Cardiac muscle cell (in vitro differentiated cells and primary cell): ENCODE measurements at regions not wholly inside any gene's neighbourhood (a gene's known extent, or its start where the extent isn't known, plus 50 kb on each side); places are given as distances from the start of the nearest gene placed in this dataset.
"Not testable (repeated sequence)": the region's sequence is repeated elsewhere in the genome, so short reads cannot be mapped to it uniquely, and the experiment has no call there.

Experiments
- DNase-seq, 2 donors: peaks; one replicate each; pipeline versions ENCODE4 v3.0.0 to v3.0.0-alpha.2; 2010 to 2017; ENCODE audit warnings: low read depth in 1 of 2, low spot score in 1 of 2
- H3K27ac ChIP-seq: fragments of 200-600 bp; sonication (generic); 2 replicates; pipeline ENCODE4 v1.5.1; 2016
- H3K27me3 ChIP-seq: fragments of 200-600 bp; sonication (generic); 2 replicates; pipeline ENCODE4 v1.6.0; 2016; ENCODE audit warnings: control low read depth
- H3K36me3 ChIP-seq: fragments of 200-600 bp; sonication (generic); 2 replicates; pipeline ENCODE4 v1.5.1; 2016; ENCODE audit warnings: control low read depth
- H3K4me1 ChIP-seq: fragments of 200-600 bp; sonication (generic); 2 replicates; pipeline ENCODE4 v1.8.1; 2017; ENCODE audit warnings: low read depth, mild to moderate bottlenecking, mixed run types
- H3K4me3 ChIP-seq: fragments of 200-600 bp; sonication (generic); 2 replicates; pipeline ENCODE4 v1.5.1; 2016; ENCODE audit warnings: mild to moderate bottlenecking
- H3K9me3 ChIP-seq: fragments of 200-600 bp; sonication (generic); 2 replicates; pipeline ENCODE4 v1.5.1; 2017; ENCODE audit warnings: low read depth, mild to moderate bottlenecking, control low read depth
- TF ChIP-seq, protein P1 (sequence below): IDR thresholded peaks from 2 replicates; pipeline ENCODE4 v1.5.1; 2012; ENCODE audit warnings: low read depth, mild to moderate bottlenecking, low read length

- H3K36me3 ChIP-seq: no peaks in the 10 kb centered on the region
- DNase-seq: no peak
- H3K4me3 ChIP-seq: no peak overlapping the region
- H3K27me3 ChIP-seq: no peaks in the 10 kb centered on the region
- H3K4me1 ChIP-seq: no peaks in the 10 kb centered on the region
- no peak overlapping the region for H3K27ac ChIP-seq
- TF ChIP-seq, protein P1, sequence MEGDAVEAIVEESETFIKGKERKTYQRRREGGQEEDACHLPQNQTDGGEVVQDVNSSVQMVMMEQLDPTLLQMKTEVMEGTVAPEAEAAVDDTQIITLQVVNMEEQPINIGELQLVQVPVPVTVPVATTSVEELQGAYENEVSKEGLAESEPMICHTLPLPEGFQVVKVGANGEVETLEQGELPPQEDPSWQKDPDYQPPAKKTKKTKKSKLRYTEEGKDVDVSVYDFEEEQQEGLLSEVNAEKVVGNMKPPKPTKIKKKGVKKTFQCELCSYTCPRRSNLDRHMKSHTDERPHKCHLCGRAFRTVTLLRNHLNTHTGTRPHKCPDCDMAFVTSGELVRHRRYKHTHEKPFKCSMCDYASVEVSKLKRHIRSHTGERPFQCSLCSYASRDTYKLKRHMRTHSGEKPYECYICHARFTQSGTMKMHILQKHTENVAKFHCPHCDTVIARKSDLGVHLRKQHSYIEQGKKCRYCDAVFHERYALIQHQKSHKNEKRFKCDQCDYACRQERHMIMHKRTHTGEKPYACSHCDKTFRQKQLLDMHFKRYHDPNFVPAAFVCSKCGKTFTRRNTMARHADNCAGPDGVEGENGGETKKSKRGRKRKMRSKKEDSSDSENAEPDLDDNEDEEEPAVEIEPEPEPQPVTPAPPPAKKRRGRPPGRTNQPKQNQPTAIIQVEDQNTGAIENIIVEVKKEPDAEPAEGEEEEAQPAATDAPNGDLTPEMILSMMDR: no peak
- no peaks in the 10 kb centered on the region for H3K9me3 ChIP-seq
These were observed 108.0 kb upstream of the TMTC1 start for GRCh38 chr12:29891792-29892191.

DNA sequence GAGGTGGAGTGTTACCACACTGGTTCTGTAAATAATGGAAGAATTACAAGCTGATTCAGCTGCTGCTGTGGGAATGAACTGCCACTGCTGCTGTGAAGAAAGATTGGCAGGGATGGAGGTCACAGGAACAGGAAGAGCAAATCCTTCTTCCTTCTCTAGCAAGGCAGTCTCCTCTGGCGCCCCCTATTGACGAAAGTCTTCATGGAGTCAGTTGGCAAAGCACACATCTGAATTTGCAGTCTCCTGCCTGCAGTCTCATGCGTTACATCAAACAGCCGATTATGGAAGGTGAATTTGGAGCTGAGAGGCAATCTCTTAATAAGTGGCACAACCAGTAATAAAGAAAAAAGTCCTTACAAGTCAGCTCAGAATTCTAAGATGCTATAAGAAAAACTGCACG, 106.0 kb upstream of the TMTC1 start:
- H3K27me3 ChIP-seq: no peaks in the 10 kb centered on the region
- no peaks in the 10 kb centered on the region for H3K36me3 ChIP-seq
- peak; percentile 64 to 77 for DNase-seq
- TF ChIP-seq, protein P1: peak; percentile 65
- H3K27ac ChIP-seq: no peak overlapping the region
- no peaks in the 10 kb centered on the region for H3K4me1 ChIP-seq
- H3K4me3 ChIP-seq: no peak overlapping the region
- H3K9me3 ChIP-seq: no peaks in the 10 kb centered on the region

GRCh38 chr12:29888777-29889176, 105.0 kb upstream of the TMTC1 start:
- Histone ChIP-seq H3K9me3 (no peaks in the 10 kb centered on the region), H3K27me3 (no peaks in the 10 kb centered on the region), H3K27ac (no peak overlapping the region), H3K4me1 (no peaks in the 10 kb centered on the region), H3K36me3 (no peaks in the 10 kb centered on the region), H3K4me3 (no peak overlapping the region)
- no peak for DNase-seq
- TF ChIP-seq, protein P1: no peak

GRCh38 chr12:29884957-29885356, 101.2 kb upstream of the TMTC1 start:
- not testable (repeated sequence) for DNase-seq

DNA sequence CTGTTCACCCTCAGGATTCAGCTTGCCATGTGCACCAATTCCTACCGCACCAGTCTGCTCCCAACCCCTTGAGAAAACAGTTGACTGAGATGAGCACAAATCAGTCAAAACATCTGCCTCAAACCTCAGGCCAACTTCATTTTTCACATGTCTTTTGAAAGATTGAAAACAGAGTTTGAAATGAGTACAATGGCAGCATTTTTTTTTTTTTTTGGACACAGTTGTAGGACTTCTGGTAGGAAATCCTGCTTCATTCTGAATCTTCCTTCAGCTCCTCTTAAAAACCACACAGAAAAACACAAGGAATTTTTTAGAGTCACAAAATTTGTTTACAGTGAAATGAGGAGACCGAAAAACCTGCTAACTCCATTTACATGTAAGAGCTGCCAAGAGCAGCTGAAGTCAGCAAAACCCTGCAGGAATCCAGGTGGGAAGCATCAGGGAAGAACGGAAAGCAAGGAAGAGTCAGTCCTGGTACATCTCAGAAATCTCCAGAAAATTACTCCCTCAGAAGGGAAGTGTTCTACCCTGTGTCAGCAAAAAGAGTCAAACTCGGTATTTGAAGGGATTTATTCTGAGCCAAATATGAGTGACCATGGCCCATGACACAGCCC, 100.3 kb upstream of the TMTC1 start:
- no peak for DNase-seq
- no peaks in the 10 kb centered on the region for H3K27me3 ChIP-seq
- TF ChIP-seq, protein P1: no peak
- H3K27ac ChIP-seq: no peak overlapping the region
- no peaks in the 10 kb centered on the region for H3K9me3 ChIP-seq
- no peaks in the 10 kb centered on the region for H3K36me3 ChIP-seq
- peaks cover 6% of the 10 kb centered on the region for H3K4me1 ChIP-seq
- no peak overlapping the region for H3K4me3 ChIP-seq

More at GRCh38 chr12:29884957-29885356, 101.2 kb upstream of the TMTC1 start:
- not testable (repeated sequence) for H3K36me3 ChIP-seq, H3K4me3 ChIP-seq, H3K27ac ChIP-seq, H3K27me3 ChIP-seq, H3K4me1 ChIP-seq, H3K9me3 ChIP-seq

GRCh38 chr12:29883525-29883924, 99.8 kb upstream of the TMTC1 start:
- no peaks in the 10 kb centered on the region for H3K9me3 ChIP-seq
- no peaks in the 10 kb centered on the region for H3K27me3 ChIP-seq
- H3K4me1 ChIP-seq: peaks cover 6% of the 10 kb centered on the region
- H3K36me3 ChIP-seq: no peaks in the 10 kb centered on the region
- DNase-seq: no peak
- H3K27ac ChIP-seq: no peak overlapping the region
- H3K4me3 ChIP-seq: no peak overlapping the region
- TF ChIP-seq, protein P1: no peak
